GM12865 (cell line): ENCODE measurements at regions not wholly inside any gene's neighbourhood (a gene's known extent, or its start where the extent isn't known, plus 50 kb on each side); places are given as distances from the start of the nearest gene placed in this dataset.

Source experiments
- DNase-seq: peaks from one replicate; pipeline ENCODE4 v3.0.0; 2010; ENCODE audit warnings: low read depth
- H3K4me3 ChIP-seq: 2 replicates; pipeline ENCODE4 v1.5.1; 2011; ENCODE audit warnings: mild to moderate bottlenecking, low read depth, low read length, control low read depth
- TF ChIP-seq, protein P1 (sequence below): IDR thresholded peaks from 2 replicates; pipeline ENCODE4 v1.5.1; 2011; ENCODE audit warnings: low read length, control low read depth, low read depth, inconsistent platforms; ENCODE audit not compliant: insufficient read depth; ENCODE audit errors: missing control alignments

DNA sequence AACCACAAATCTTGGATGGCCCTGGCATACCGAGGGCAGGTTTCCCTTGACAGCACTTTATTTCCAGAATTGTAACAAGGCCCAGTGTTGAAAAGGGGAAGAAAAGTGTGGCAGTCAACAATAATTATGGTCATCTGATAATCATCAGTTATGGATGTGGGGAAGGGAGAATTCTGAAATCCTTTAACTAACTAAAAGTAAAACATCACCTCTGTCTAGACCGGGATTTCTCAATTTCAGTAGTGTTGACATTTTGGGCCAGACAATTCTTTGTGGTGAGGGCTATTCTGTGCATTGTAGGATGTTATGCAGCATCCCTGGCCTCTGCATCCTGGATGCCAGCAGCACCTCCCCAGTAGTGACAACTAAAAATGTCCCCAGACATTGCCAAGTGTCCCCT lies 140.4 kb downstream of the PSAT1 start:
- no peak for DNase-seq
- H3K4me3 ChIP-seq, result no peak overlapping the region
- TF ChIP-seq, protein P1, sequence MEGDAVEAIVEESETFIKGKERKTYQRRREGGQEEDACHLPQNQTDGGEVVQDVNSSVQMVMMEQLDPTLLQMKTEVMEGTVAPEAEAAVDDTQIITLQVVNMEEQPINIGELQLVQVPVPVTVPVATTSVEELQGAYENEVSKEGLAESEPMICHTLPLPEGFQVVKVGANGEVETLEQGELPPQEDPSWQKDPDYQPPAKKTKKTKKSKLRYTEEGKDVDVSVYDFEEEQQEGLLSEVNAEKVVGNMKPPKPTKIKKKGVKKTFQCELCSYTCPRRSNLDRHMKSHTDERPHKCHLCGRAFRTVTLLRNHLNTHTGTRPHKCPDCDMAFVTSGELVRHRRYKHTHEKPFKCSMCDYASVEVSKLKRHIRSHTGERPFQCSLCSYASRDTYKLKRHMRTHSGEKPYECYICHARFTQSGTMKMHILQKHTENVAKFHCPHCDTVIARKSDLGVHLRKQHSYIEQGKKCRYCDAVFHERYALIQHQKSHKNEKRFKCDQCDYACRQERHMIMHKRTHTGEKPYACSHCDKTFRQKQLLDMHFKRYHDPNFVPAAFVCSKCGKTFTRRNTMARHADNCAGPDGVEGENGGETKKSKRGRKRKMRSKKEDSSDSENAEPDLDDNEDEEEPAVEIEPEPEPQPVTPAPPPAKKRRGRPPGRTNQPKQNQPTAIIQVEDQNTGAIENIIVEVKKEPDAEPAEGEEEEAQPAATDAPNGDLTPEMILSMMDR, result no peak

GRCh38 chr9:78437806-78438205 lies 140.9 kb downstream of the PSAT1 start:
- TF ChIP-seq, protein P1, result no peak

DNA sequence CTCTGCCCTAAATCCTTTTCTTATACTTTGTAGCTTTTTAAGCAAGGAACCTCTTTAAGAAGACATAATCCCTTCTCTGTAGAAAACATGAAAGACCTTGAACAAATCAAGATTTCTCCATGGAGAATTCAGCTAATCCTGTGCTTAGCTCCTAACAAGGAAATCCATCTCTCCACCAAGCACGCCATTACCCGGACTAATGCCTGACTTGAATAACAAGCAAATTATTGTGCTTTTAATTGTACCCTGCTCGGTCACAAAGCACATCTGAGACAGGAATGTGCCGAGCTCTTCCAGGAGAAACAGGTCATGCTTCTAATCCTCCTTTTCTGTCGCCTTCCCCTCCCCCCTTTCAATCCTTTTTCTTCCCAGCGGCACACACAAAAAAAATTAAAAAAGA lies 141.3 kb downstream of the PSAT1 start:
- TF ChIP-seq, protein P1, result no peak
- DNase-seq, result no peak
- no peak overlapping the region for H3K4me3 ChIP-seq

More at GRCh38 chr9:78437806-78438205, 140.9 kb downstream of the PSAT1 start:
- DNase-seq, result no peak
- H3K4me3 ChIP-seq, result no peak overlapping the region

DNA sequence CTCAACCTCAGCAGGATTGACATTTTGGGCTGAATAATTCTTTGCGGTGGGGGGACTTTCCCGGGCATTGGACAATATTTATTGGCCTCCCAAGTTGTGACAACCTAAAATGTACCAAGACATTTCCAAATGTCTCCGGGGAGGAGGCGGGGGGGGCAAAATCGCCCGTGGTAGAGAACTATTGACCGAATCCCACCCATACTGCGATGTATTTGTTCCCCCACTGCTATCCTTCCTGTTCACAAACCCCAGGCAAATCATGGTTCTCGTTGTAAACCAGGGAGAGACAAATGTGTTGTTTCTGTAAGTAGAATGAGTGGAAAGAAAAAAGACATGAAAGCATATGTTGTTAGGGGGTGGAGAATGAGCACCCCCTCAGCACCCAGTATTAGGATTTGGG lies 141.9 kb downstream of the PSAT1 start:
- no peak for DNase-seq
- TF ChIP-seq, protein P1, result no peak
- no peak overlapping the region for H3K4me3 ChIP-seq

- H3K4me3 ChIP-seq, result no peak overlapping the region
- DNase-seq, result peak; percentile 81
- TF ChIP-seq, protein P1, result peak; percentile 92
These were observed 142.4 kb downstream of the PSAT1 start for GRCh38 chr9:78439190-78439865.

DNA sequence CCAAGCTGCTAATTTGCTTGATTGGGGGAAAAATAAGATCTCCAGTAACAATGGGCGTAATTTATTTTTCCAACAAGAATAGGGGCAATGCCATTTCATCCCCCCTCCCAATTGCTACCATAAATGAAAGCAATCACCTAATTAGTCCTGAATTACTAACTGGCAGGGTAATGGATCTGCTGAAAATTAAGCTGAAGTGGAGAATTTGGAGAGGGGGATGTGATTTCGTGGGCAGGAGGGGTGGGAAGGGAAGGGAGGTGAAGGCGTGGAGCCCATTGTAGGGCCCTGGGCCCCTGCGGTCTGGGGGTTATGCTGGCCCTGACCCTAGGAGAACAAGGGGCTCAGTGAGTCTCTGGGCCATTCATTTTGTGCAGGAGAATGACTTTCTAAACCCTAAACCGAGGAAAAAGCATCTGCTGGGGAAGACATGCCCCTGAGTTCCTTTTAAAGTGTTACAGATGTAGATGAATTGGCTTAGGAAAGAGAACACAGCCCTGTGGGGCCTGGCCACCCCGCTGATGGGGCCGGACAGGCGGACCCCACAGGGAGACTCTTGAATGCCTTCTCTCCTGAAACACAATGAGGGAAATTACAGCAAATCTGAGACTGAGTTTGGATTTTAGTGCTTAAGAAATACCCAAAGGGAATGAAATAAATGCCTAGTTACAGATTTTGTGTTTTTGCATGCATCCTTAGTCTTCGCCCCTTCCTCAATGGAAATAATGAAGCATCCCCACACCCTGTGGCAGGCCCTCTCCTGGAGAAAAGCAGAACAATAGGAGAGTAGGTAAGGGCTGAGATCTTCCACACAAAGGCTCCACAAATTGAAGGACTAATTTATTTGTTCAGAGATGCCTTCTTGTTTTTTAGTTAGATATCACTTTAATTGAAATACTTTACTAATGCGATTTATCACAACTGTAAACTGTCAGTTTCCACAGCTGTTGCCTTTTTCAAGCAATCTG lies 143.2 kb downstream of the PSAT1 start:
- DNase-seq, result no peak
- no peak overlapping the region for H3K4me3 ChIP-seq

More for the DNA sequence above, 143.2 kb downstream of the PSAT1 start:
- TF ChIP-seq, protein P1, result no peak
